ENCODE measurements at regions not wholly inside any gene's neighbourhood (a gene's known extent, or its start where the extent isn't known, plus 50 kb on each side); places are given as distances from the start of the nearest gene placed in this dataset.

DNA sequence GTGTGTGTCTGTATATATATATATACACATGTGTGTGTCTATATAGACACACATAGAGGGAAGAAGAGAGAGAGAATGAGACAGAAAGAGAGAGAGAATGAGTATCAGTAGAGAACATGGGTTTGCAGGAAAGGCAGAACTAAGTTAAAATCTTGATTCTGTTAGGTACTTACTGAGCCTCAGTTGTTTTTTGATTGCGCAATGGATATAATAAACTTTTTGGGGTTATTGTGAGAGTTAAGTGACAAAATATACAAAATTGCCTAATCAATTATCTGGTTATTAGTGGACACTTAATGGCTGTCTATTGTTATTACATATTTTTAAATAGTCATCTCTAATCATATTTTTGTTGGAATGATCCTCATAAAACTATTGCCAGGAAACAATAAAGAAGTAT lies 169.0 kb downstream of the ETNK1 start:
- H3K4me1 ChIP-seq, result no peaks in the 10 kb centered on the region; the same call in 1 of the 2 replicates
- H3K27me3 ChIP-seq, result no peaks in the 10 kb centered on the region
- TF ChIP-seq, protein P1, sequence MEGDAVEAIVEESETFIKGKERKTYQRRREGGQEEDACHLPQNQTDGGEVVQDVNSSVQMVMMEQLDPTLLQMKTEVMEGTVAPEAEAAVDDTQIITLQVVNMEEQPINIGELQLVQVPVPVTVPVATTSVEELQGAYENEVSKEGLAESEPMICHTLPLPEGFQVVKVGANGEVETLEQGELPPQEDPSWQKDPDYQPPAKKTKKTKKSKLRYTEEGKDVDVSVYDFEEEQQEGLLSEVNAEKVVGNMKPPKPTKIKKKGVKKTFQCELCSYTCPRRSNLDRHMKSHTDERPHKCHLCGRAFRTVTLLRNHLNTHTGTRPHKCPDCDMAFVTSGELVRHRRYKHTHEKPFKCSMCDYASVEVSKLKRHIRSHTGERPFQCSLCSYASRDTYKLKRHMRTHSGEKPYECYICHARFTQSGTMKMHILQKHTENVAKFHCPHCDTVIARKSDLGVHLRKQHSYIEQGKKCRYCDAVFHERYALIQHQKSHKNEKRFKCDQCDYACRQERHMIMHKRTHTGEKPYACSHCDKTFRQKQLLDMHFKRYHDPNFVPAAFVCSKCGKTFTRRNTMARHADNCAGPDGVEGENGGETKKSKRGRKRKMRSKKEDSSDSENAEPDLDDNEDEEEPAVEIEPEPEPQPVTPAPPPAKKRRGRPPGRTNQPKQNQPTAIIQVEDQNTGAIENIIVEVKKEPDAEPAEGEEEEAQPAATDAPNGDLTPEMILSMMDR (IDR thresholded peaks at IDR 0.05; ENCODE audit: low read depth, low read length), result no peak
- no peaks in the 10 kb centered on the region for H3K9me3 ChIP-seq
- DNase-seq, result no peak
- no peak overlapping the region for H3K4me3 ChIP-seq (ENCODE audit: low read depth, low read length)
- no peaks in the 10 kb centered on the region for H3K36me3 ChIP-seq

DNA sequence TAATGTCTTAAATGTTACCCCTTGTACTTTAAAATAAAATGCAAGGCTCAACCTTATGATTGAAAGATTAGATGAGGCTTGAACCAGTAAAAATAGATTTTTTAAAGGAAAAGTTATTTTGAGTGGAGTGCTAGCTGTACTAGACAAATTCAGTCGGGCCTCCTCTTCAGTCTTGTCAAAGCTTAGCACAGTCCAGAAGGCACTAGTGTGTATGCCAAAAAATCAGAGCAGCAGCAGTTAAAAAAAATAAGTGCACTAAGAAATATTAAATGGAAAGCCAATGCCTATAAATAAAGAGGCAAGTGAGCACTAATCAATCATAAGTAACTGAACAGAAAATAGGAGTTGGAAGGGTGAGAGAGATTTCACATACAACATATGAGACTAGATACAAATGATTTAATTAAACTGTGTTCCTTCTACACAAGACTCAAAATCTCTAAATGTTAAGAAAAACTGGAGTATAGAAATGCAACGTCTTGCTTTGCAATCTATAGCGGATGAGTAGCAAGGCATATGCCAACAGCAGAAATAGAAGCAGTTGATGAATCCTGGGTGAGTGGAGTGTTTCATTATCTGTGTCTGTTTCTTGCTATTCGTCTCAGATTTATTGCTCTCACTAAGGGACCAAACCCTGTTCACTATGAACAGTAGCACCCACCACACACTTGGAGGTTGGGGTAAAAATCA lies 172.1 kb downstream of the ETNK1 start:
- Histone ChIP-seq H3K4me1 (no peaks in the 10 kb centered on the region; the same call in 1 of the 2 replicates), H3K4me3 (ENCODE audit: low read depth, low read length) (no peak overlapping the region), H3K27me3 (no peaks in the 10 kb centered on the region), H3K36me3 (no peaks in the 10 kb centered on the region), H3K9me3 (no peaks in the 10 kb centered on the region)
- TF ChIP-seq, protein P1 (IDR thresholded peaks at IDR 0.05; ENCODE audit: low read depth, low read length), result no peak
- DNase-seq, result no peak

DNA sequence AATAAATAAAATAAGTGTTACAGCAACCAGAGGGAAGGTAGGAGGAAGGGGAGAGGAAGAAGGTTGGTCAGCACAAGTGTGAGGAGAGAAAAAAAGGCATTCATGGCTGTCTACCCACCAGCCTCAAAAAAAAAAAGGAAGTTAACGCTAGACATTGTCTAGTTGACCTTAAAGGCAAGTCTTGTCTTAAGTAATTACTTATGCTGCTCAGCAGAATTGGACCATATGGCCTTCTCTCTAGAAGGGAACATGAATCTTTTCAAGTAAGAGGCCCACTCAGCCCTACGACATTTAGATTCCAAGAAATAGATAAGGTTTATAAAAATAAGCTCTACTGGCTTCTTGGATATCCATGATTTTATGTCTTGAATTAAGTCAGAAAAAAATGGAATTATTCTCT lies 172.7 kb downstream of the ETNK1 start:
- DNase-seq, result no peak
- TF ChIP-seq, protein P1 (IDR thresholded peaks at IDR 0.05; ENCODE audit: low read depth, low read length), result no peak
- H3K27me3 ChIP-seq, result no peaks in the 10 kb centered on the region
- no peaks in the 10 kb centered on the region for H3K4me1 ChIP-seq
- H3K36me3 ChIP-seq, result no peaks in the 10 kb centered on the region
- no peak overlapping the region for H3K4me3 ChIP-seq (ENCODE audit: low read depth, low read length)
- H3K9me3 ChIP-seq, result no peaks in the 10 kb centered on the region

DNA sequence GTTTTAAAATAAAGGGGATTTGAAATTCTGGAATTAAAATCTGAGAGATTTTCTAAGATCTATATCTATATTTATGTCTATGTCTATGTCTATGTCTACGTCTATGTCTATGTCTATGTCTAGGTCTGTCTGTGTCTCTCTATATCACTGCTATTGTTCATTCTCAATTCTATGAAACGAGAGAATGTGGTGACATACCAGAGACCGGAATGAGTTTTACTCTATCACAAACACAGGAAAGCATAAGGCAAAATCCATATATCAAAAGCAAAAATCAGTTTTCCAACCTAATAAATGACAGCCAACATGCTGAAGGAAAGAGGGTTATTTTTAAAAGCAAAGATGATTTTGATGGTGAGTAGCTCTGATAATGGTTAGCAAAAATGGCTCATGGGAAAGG lies 173.1 kb downstream of the ETNK1 start:
- TF ChIP-seq, protein P1 (IDR thresholded peaks at IDR 0.05; ENCODE audit: low read depth, low read length), result no peak
- H3K4me3 ChIP-seq (ENCODE audit: low read depth, low read length), result no peak overlapping the region
- H3K4me1 ChIP-seq, result no peaks in the 10 kb centered on the region
- no peaks in the 10 kb centered on the region for H3K36me3 ChIP-seq
- no peak for DNase-seq
- no peaks in the 10 kb centered on the region for H3K9me3 ChIP-seq
- no peaks in the 10 kb centered on the region for H3K27me3 ChIP-seq

DNA sequence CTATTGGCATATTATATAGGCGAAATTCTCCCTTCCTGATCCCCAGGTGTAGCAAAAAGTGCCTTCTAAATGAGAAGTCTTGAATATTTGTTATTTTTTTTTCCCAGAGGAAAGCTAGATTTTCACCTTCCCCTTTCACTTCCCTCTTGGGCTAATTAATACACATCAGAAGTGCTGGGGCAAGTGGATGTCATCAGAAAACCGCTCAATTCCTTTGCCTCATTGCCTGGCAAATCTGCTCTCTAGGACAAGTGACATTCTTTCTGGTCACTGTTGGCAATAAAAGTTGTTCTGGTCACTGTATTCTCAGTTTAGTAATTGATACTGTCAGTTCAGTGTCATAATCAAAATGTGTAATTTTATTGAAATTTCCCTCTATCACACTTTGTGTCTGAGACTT lies 174.5 kb downstream of the ETNK1 start:
- H3K4me1 ChIP-seq, result no peaks in the 10 kb centered on the region
- DNase-seq, result no peak
- TF ChIP-seq, protein P1 (IDR thresholded peaks at IDR 0.05; ENCODE audit: low read depth, low read length), result no peak

DNA sequence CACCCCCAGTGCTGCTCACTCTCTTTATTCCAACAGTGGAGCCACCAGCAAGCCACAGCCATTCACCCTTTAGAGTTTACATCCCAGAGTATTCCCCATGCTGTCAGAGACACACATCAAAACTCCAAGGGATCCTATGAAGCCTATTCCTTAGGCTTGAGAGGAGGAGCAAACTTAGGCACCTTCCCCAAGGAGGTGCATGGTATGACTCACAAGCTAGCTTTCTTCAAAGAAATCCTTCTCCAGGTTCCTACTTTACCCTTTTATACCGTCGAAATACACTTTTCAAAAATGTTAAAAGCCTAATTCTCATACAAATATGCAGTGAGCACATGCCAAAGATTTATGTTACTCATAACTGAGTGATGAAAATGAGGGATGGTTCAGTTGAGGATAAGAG lies 175.4 kb downstream of the ETNK1 start:
- H3K27me3 ChIP-seq, result no peaks in the 10 kb centered on the region
- H3K4me3 ChIP-seq (ENCODE audit: low read depth, low read length), result no peak overlapping the region
- DNase-seq, result no peak
- H3K9me3 ChIP-seq, result no peaks in the 10 kb centered on the region
- H3K4me1 ChIP-seq, result no peaks in the 10 kb centered on the region
- H3K36me3 ChIP-seq, result no peaks in the 10 kb centered on the region
- TF ChIP-seq, protein P1 (IDR thresholded peaks at IDR 0.05; ENCODE audit: low read depth, low read length), result no peak

More for the DNA sequence above, 174.5 kb downstream of the ETNK1 start:
- Histone ChIP-seq H3K9me3 (no peaks in the 10 kb centered on the region), H3K36me3 (no peaks in the 10 kb centered on the region), H3K27me3 (no peaks in the 10 kb centered on the region), H3K4me3 (ENCODE audit: low read depth, low read length) (no peak overlapping the region)
